Activated CD8-positive, alpha-beta T cell treated with anti-CD3 and anti-CD28 coated beads for 36 hours (primary cell): ENCODE measurements at regions not wholly inside any gene's neighbourhood (a gene's known extent, or its start where the extent isn't known, plus 50 kb on each side); places are given as distances from the start of the nearest gene placed in this dataset.
"Not testable (repeated sequence)": the region's sequence is repeated elsewhere in the genome, so short reads cannot be mapped to it uniquely, and the experiment has no call there.

Experiments used
- ATAC-seq: fragments of 200-7000 bp; cut with Tn5 transposase; one replicate; pipeline ENCODE4 v1.10.0; 2021; ENCODE audit warnings: mild to moderate bottlenecking, moderate library complexity
- CTCF ChIA-PET: fragments of 350-600 bp; sonication (Branson Sonifier 250); formaldehyde crosslinking; loops from one replicate; lab custom pipeline; 2021; ENCODE audit warnings: antibody characterized with exemption; lab: Charles Lee
- POLR2A ChIA-PET: fragments of 350-600 bp; sonication (Branson Sonifier 250); formaldehyde crosslinking; loops from one replicate; lab custom pipeline; 2021; ENCODE audit warnings: antibody characterized with exemption; lab: Charles Lee
- DNase-seq: peaks from one replicate; pipeline ENCODE4 v3.0.0-alpha.2; 2020
- H3K27ac Mint-ChIP-seq: one replicate; pipeline ENCODE4 v1.8.0; 2021; ENCODE audit warnings: mild to moderate bottlenecking, mixed read lengths
- H3K27me3 Mint-ChIP-seq: one replicate; pipeline ENCODE4 v1.8.0; 2021; ENCODE audit warnings: mixed read lengths
- H3K36me3 Mint-ChIP-seq: one replicate; pipeline ENCODE4 v1.8.0; 2021; ENCODE audit warnings: low read depth, mixed read lengths
- H3K4me1 Mint-ChIP-seq: one replicate; pipeline ENCODE4 v1.8.0; 2021; ENCODE audit warnings: low read depth, mixed read lengths
- H3K4me3 Mint-ChIP-seq: one replicate; pipeline ENCODE4 v1.8.0; 2021; ENCODE audit warnings: mild to moderate bottlenecking, moderate library complexity, mixed read lengths
- H3K9me3 Mint-ChIP-seq: one replicate; pipeline ENCODE4 v1.8.0; 2021; ENCODE audit warnings: mixed read lengths
- CTCF ChIP-seq: fragments of 200-600 bp; IDR thresholded peaks from one replicate; pipeline ENCODE4 v1.8.0; 2022; ENCODE audit warnings: antibody characterized with exemption, mild to moderate bottlenecking
- intact Hi-C: fragments of 100-400 bp; cut with micrococcal nuclease; formaldehyde crosslinking; loops from one replicate; pipeline ENCODE4 v1.10.0; 2022

GRCh38 chr16:60651346-60651745 is 1384.9 kb downstream of the CDH8 start:
- no peak for TF ChIP-seq CTCF
- H3K4me1 Mint-ChIP-seq = no peaks in the 10 kb centered on the region
- no peak for DNase-seq
- intact Hi-C loops = no loop called here
- peaks cover 7% of the 10 kb centered on the region for H3K9me3 Mint-ChIP-seq
- H3K27me3 Mint-ChIP-seq = no peaks in the 10 kb centered on the region
- no peak overlapping the region for H3K4me3 Mint-ChIP-seq
- no peak overlapping the region for H3K27ac Mint-ChIP-seq
- ATAC-seq = no peak
- no peaks in the 10 kb centered on the region for H3K36me3 Mint-ChIP-seq
- ChIA-PET CTCF (no interaction called here), POLR2A (no interaction called here)

- no peak for DNase-seq
- H3K4me3 Mint-ChIP-seq = no peak overlapping the region
- peaks cover 16% of the 10 kb centered on the region for H3K9me3 Mint-ChIP-seq
- no peaks in the 10 kb centered on the region for H3K4me1 Mint-ChIP-seq
- TF ChIP-seq CTCF = no peak
- ChIA-PET POLR2A (no interaction called here), CTCF (no interaction called here)
- no peak for ATAC-seq
- no peak overlapping the region for H3K27ac Mint-ChIP-seq
- H3K27me3 Mint-ChIP-seq = no peaks in the 10 kb centered on the region
- intact Hi-C loops = no loop called here
- H3K36me3 Mint-ChIP-seq = no peaks in the 10 kb centered on the region
Observed at GRCh38 chr16:60648290-60648689, 1387.9 kb downstream of the CDH8 start.

GRCh38 chr16:60647388-60647787 is 1388.8 kb downstream of the CDH8 start:
- H3K9me3 Mint-ChIP-seq = peaks cover 17% of the 10 kb centered on the region
- H3K4me3 Mint-ChIP-seq, H3K27ac Mint-ChIP-seq, H3K4me1 Mint-ChIP-seq, H3K36me3 Mint-ChIP-seq, intact Hi-C loops, H3K27me3 Mint-ChIP-seq, CTCF ChIA-PET, POLR2A ChIA-PET, ATAC-seq, DNase-seq: not testable (repeated sequence)

GRCh38 chr16:60646631-60647030 is 1389.6 kb downstream of the CDH8 start:
- intact Hi-C loops = no loop called here
- DNase-seq (no peak), ATAC-seq (no peak)
- ChIA-PET POLR2A (no interaction called here), CTCF (no interaction called here)
- Mint-ChIP-seq H3K27ac (no peak overlapping the region), H3K9me3 (peaks cover 21% of the 10 kb centered on the region), H3K4me1 (no peaks in the 10 kb centered on the region), H3K27me3 (no peaks in the 10 kb centered on the region), H3K4me3 (no peak overlapping the region), H3K36me3 (no peaks in the 10 kb centered on the region)
- TF ChIP-seq CTCF = no peak

GRCh38 chr16:60645541-60645940 is 1390.7 kb downstream of the CDH8 start:
- Mint-ChIP-seq H3K9me3 (peaks cover 24% of the 10 kb centered on the region), H3K36me3 (no peaks in the 10 kb centered on the region), H3K27ac (no peak overlapping the region), H3K27me3 (no peaks in the 10 kb centered on the region), H3K4me3 (no peak overlapping the region), H3K4me1 (no peaks in the 10 kb centered on the region)
- no peak for DNase-seq
- no peak for ATAC-seq
- intact Hi-C loops = no loop called here
- no peak for TF ChIP-seq CTCF
- CTCF ChIA-PET = no interaction called here
- POLR2A ChIA-PET = no interaction called here

- Mint-ChIP-seq H3K4me1 (no peaks in the 10 kb centered on the region), H3K4me3 (no peak overlapping the region), H3K36me3 (no peaks in the 10 kb centered on the region), H3K27me3 (no peaks in the 10 kb centered on the region), H3K27ac (no peak overlapping the region), H3K9me3 (peaks cover 26% of the 10 kb centered on the region)
- CTCF ChIA-PET = no interaction called here
- ATAC-seq (no peak), DNase-seq (no peak)
- POLR2A ChIA-PET = no interaction called here
- no peak for TF ChIP-seq CTCF
- intact Hi-C loops = no loop called here
Observed at GRCh38 chr16:60642956-60643355, 1393.3 kb downstream of the CDH8 start.
